Liver (tissue), 3 donors: ENCODE measurements at regions not wholly inside any gene's neighbourhood (a gene's known extent, or its start where the extent isn't known, plus 50 kb on each side); places are given as distances from the start of the nearest gene placed in this dataset.

Source experiments
- CTCF ChIP-seq: fragments of 150-350 bp; IDR thresholded peaks from 2 replicates; pipeline ENCODE4 v1.5.1; 2017; ENCODE audit warnings: improper control_type of control experiment, low read depth, low read length; ENCODE audit not compliant: missing input control
- EGR1 ChIP-seq, 2 donors: IDR thresholded peaks; 2 replicates each; pipeline ENCODE4 v1.6.1; 2016 to 2018; ENCODE audit warnings: antibody characterized with exemption in 2 of 2, low read depth in 2 of 2
- FOXA1 ChIP-seq: IDR thresholded peaks from 2 replicates; pipeline ENCODE4 v1.6.1; 2016; ENCODE audit warnings: antibody characterized with exemption
- GABPA ChIP-seq, 2 donors: IDR thresholded peaks in 1 of 2; conservative IDR thresholded peaks in 1 of 2; 2 replicates each; pipeline ENCODE4 v1.6.1; 2016; ENCODE audit warnings: antibody characterized with exemption in 2 of 2, mild to moderate bottlenecking in 1 of 2, moderate library complexity in 1 of 2
- JUND ChIP-seq, 2 donors: IDR thresholded peaks; 2 replicates each; pipeline ENCODE4 v1.6.1; 2016; ENCODE audit warnings: antibody characterized with exemption in 2 of 2
- MAX ChIP-seq: IDR thresholded peaks from 2 replicates; pipeline ENCODE4 v1.6.1; 2016; ENCODE audit warnings: antibody characterized with exemption
- RAD21 ChIP-seq, 2 donors: IDR thresholded peaks; 2 replicates each; pipeline ENCODE4 v1.6.1; 2016; ENCODE audit warnings: antibody characterized with exemption in 2 of 2, mild to moderate bottlenecking in 2 of 2
- SP1 ChIP-seq: IDR thresholded peaks from 2 replicates; pipeline ENCODE4 v1.6.1; 2018; ENCODE audit warnings: antibody characterized with exemption, mild to moderate bottlenecking
- TAF1 ChIP-seq: conservative IDR thresholded peaks from 2 replicates; pipeline ENCODE4 v1.6.1; 2016; ENCODE audit warnings: antibody characterized with exemption, mild to moderate bottlenecking
- TF ChIP-seq, protein P1 (sequence below): IDR thresholded peaks from 2 replicates; pipeline ENCODE4 v1.6.1; 2016; ENCODE audit warnings: antibody characterized with exemption
- donor health status: healthy.
- donor health status: healthy.

DNA sequence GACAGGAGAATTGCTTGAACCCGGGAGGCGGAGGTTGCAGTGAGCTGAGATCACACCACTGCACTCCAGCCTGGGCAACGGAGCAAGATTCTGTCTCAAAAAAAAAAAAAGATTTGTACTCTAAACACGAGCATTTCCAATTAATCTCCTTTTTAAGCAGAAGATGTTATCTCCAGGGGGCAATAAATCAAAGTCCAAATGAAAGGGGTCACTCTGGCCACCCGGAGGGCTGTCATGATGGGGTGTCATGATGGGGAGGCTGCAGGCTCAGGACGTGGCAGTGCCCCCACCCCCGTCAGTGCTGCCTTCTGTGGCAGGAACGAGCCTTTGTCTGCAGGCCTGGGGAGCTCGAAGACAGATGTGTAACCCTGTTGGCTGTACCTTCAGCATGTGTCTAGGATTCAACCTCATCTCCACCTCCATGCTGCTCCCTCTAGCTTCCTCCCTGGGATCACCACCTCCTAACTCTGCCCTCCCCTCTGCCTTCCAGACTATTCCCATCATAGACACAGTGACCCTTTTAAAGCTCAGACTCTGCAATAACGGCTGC, 76.9 kb upstream of the YWHAQ start:
- TF ChIP-seq FOXA1 (no peak), CTCF (no peak), TAF1 (no peak), EGR1 (IDR thresholded peaks at IDR 0.05; ENCODE audit: low read depth in 2 of 2) (no peak), RAD21 (IDR thresholded peaks at IDR 0.05) (no peak), SP1 (no peak), MAX (no peak), GABPA (IDR thresholded peaks at IDR 0.05 in 1 of 2, conservative IDR thresholded peaks at IDR 0.05 in 1 of 2) (no peak), JUND (IDR thresholded peaks at IDR 0.05) (no peak)
- TF ChIP-seq, protein P1, sequence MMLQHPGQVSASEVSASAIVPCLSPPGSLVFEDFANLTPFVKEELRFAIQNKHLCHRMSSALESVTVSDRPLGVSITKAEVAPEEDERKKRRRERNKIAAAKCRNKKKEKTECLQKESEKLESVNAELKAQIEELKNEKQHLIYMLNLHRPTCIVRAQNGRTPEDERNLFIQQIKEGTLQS = no peak
